ENCODE measurements at regions not wholly inside any gene's neighbourhood (a gene's known extent, or its start where the extent isn't known, plus 50 kb on each side); places are given as distances from the start of the nearest gene placed in this dataset.
"Not testable (repeated sequence)": the region's sequence is repeated elsewhere in the genome, so short reads cannot be mapped to it uniquely, and the experiment has no call there.

DNA sequence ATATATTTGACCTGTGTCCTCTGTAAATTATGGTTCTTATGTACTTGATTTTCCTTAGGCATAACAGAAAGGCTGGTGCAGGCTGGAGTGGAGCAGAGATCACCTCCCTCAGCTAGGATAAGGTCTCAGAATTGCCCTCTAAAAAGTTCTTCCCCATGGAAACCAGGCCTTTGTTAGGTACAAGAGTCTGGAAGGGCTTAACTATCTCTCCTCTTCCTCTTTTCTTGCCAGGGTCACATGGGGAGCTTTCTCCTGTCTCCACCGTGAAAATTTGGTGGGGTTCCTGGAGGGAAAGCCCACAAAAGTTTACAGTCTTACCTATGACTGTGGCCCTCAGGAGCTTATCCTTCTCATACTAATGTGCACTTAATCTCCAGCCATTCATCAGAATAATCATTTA lies 633.2 kb downstream of the MCTP2 start:
- DNase-seq (ENCODE audit: low spot score): no peak
- no peaks in the 10 kb centered on the region for H3K4me1 ChIP-seq (replicated peaks)
- H3K4me3 ChIP-seq: no peak overlapping the region
- TF ChIP-seq, protein P1, sequence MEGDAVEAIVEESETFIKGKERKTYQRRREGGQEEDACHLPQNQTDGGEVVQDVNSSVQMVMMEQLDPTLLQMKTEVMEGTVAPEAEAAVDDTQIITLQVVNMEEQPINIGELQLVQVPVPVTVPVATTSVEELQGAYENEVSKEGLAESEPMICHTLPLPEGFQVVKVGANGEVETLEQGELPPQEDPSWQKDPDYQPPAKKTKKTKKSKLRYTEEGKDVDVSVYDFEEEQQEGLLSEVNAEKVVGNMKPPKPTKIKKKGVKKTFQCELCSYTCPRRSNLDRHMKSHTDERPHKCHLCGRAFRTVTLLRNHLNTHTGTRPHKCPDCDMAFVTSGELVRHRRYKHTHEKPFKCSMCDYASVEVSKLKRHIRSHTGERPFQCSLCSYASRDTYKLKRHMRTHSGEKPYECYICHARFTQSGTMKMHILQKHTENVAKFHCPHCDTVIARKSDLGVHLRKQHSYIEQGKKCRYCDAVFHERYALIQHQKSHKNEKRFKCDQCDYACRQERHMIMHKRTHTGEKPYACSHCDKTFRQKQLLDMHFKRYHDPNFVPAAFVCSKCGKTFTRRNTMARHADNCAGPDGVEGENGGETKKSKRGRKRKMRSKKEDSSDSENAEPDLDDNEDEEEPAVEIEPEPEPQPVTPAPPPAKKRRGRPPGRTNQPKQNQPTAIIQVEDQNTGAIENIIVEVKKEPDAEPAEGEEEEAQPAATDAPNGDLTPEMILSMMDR (IDR thresholded peaks at IDR 0.05): no peak
- no peak for TF ChIP-seq POLR2AphosphoS5 (IDR thresholded peaks at IDR 0.05)
- no peak for TF ChIP-seq POLR2A (IDR thresholded peaks at IDR 0.05)
- H3K27me3 ChIP-seq (replicated peaks; ENCODE audit: insufficient read depth): no peaks in the 10 kb centered on the region
- no peaks in the 10 kb centered on the region for H3K36me3 ChIP-seq
- WGBS: 83% methylated on average over 1 of the region's 1 CpG
- intact Hi-C loops (cut with DNase I): no loop called here
- H3K9me3 ChIP-seq: no peaks in the 10 kb centered on the region
- H3K27ac ChIP-seq: no peak overlapping the region

- 95% methylated on average over 7 of the region's 8 CpGs for WGBS
- H3K4me3 ChIP-seq; H3K9me3 ChIP-seq; DNase-seq (ENCODE audit: low spot score); H3K27ac ChIP-seq; H3K36me3 ChIP-seq; intact Hi-C loops (cut with DNase I); H3K27me3 ChIP-seq (replicated peaks; ENCODE audit: insufficient read depth); H3K4me1 ChIP-seq (replicated peaks): not testable (repeated sequence)
These were observed 636.9 kb downstream of the MCTP2 start for GRCh38 chr15:94868265-94868664.

GRCh38 chr15:94875550-94875949 lies 644.2 kb downstream of the MCTP2 start:
- H3K27ac ChIP-seq: no peak overlapping the region
- no peak for TF ChIP-seq POLR2A (IDR thresholded peaks at IDR 0.05)
- no peak for TF ChIP-seq POLR2AphosphoS5 (IDR thresholded peaks at IDR 0.05)
- TF ChIP-seq, protein P1 (IDR thresholded peaks at IDR 0.05): no peak
- no peak overlapping the region for H3K4me3 ChIP-seq
- no peak for DNase-seq (ENCODE audit: low spot score)
- no peaks in the 10 kb centered on the region for H3K27me3 ChIP-seq (replicated peaks; ENCODE audit: insufficient read depth)
- intact Hi-C loops (cut with DNase I): no loop called here
- H3K9me3 ChIP-seq: no peaks in the 10 kb centered on the region
- H3K36me3 ChIP-seq: no peaks in the 10 kb centered on the region
- 98% methylated on average over 2 of the region's 2 CpGs for WGBS
- H3K4me1 ChIP-seq (replicated peaks): no peaks in the 10 kb centered on the region

- 86% methylated on average over 2 of the region's 2 CpGs for WGBS
- H3K9me3 ChIP-seq: no peaks in the 10 kb centered on the region
These were observed 646.5 kb downstream of the MCTP2 start for GRCh38 chr15:94877833-94878232.

GRCh38 chr15:94882071-94882712 lies 650.8 kb downstream of the MCTP2 start:
- Histone ChIP-seq H3K9me3 (no peaks in the 10 kb centered on the region), H3K27me3 (replicated peaks; ENCODE audit: insufficient read depth) (no peaks in the 10 kb centered on the region), H3K4me1 (replicated peaks) (no peaks in the 10 kb centered on the region), H3K36me3 (no peaks in the 10 kb centered on the region), H3K4me3 (no peak overlapping the region), H3K27ac (no peak overlapping the region)
- WGBS: 96% methylated on average over 9 of the region's 10 CpGs
- DNase-seq (ENCODE audit: low spot score): no peak
- intact Hi-C loops (cut with DNase I): no loop called here
- TF ChIP-seq POLR2A (IDR thresholded peaks at IDR 0.05): no peak
- TF ChIP-seq, protein P1 (IDR thresholded peaks at IDR 0.05): no peak

More at GRCh38 chr15:94877833-94878232, 646.5 kb downstream of the MCTP2 start:
- Histone ChIP-seq H3K4me1 (replicated peaks) (no peaks in the 10 kb centered on the region), H3K27me3 (replicated peaks; ENCODE audit: insufficient read depth) (no peaks in the 10 kb centered on the region), H3K4me3 (no peak overlapping the region), H3K27ac (no peak overlapping the region), H3K36me3 (no peaks in the 10 kb centered on the region)
- DNase-seq (ENCODE audit: low spot score): no peak
- intact Hi-C loops (cut with DNase I): no loop called here
- TF ChIP-seq POLR2A (IDR thresholded peaks at IDR 0.05) (no peak), POLR2AphosphoS5 (IDR thresholded peaks at IDR 0.05) (no peak)
- TF ChIP-seq, protein P1 (IDR thresholded peaks at IDR 0.05): no peak
